A673 (cell line): ENCODE measurements at regions not wholly inside any gene's neighbourhood (a gene's known extent, or its start where the extent isn't known, plus 50 kb on each side); places are given as distances from the start of the nearest gene placed in this dataset.
A peak's percentile ranks its signal among the peaks of the same experiment; 100 is the strongest.

Experiments
- BruUV-seq: library from RNA; stranded (reverse); fragments of 400-500 nt; replicated peaks from 2 replicates; lab custom pipeline; 2021; lab: Mats Ljungman, UMichigan
- CTCF ChIA-PET: fragments of 300-600 bp; sonication (Branson Sonifier 250); formaldehyde crosslinking; loops from one replicate; lab custom pipeline; 2022; ENCODE audit warnings: antibody characterized with exemption; lab: Charles Lee
- POLR2A ChIA-PET: fragments of 300-600 bp; sonication (Branson Sonifier 250); formaldehyde crosslinking; loops from one replicate; lab custom pipeline; 2022; ENCODE audit warnings: antibody characterized with exemption; ENCODE audit not compliant: low non-redundant PET; lab: Charles Lee
- DNase-seq: peaks from one replicate; pipeline ENCODE4 v3.0.0-alpha.2; 2015; ENCODE audit warnings: low spot score
- H3K27ac ChIP-seq: fragments of 200-600 bp; sonication (generic); 2 replicates; pipeline ENCODE4 v1.5.1; 2016; ENCODE audit warnings: mixed run types, low read depth, mild to moderate bottlenecking, mixed read lengths, antibody characterized with exemption, low read length; ENCODE audit not compliant: poor library complexity, severe bottlenecking
- H3K27me3 ChIP-seq: fragments of 200-600 bp; sonication (generic); replicated peaks from 2 replicates; pipeline ENCODE4 v1.6.1; 2017; ENCODE audit warnings: mixed run types, low read depth, mild to moderate bottlenecking, mixed read lengths, antibody characterized with exemption, low read length; ENCODE audit not compliant: insufficient read depth, poor library complexity
- H3K36me3 ChIP-seq: fragments of 200-600 bp; sonication (generic); 2 replicates; pipeline ENCODE4 v1.6.1; 2016; ENCODE audit warnings: mixed run types, mild to moderate bottlenecking, mixed read lengths, antibody characterized with exemption, low read length; ENCODE audit not compliant: insufficient read depth, poor library complexity, severe bottlenecking
- H3K4me1 ChIP-seq: fragments of 200-600 bp; sonication (generic); 2 replicates; pipeline ENCODE4 v1.6.1; 2017; ENCODE audit warnings: mixed run types, mild to moderate bottlenecking, mixed read lengths, antibody characterized with exemption, low read length; ENCODE audit not compliant: insufficient read depth, poor library complexity, severe bottlenecking
- H3K4me3 ChIP-seq: fragments of 200-600 bp; sonication (generic); 2 replicates; pipeline ENCODE4 v1.5.1; 2016; ENCODE audit warnings: low read depth, mixed run types, mild to moderate bottlenecking, mixed read lengths, low read length; ENCODE audit not compliant: poor library complexity, severe bottlenecking
- H3K9me3 ChIP-seq: fragments of 200-600 bp; sonication (generic); 2 replicates; pipeline ENCODE4 v1.6.1; 2016; ENCODE audit warnings: mixed run types, low read depth, mild to moderate bottlenecking, mixed read lengths, antibody characterized with exemption, low read length; ENCODE audit not compliant: poor library complexity, severe bottlenecking
- EZH2 ChIP-seq: fragments of 200-600 bp; sonication (generic); IDR thresholded peaks from 2 replicates; pipeline ENCODE4 v1.6.1; 2017; ENCODE audit warnings: borderline replicate concordance, low read depth, mild to moderate bottlenecking, mixed read lengths, antibody characterized with exemption, low read length; ENCODE audit not compliant: poor library complexity, severe bottlenecking
- intact Hi-C: fragments of 100-400 bp; cut with micrococcal nuclease; formaldehyde crosslinking; loops from one replicate; pipeline ENCODE4 v1.10.0; 2022; ENCODE audit not compliant: unreplicated experiment
- TF ChIP-seq, protein P1 (sequence below): fragments of 300-800, 200-600 bp; sonication (generic); conservative IDR thresholded peaks from 2 replicates; pipeline ENCODE4 v1.5.1; 2017; ENCODE audit warnings: low read depth, mild to moderate bottlenecking, antibody characterized with exemption, low read length, moderate library complexity, mixed read lengths

DNA sequence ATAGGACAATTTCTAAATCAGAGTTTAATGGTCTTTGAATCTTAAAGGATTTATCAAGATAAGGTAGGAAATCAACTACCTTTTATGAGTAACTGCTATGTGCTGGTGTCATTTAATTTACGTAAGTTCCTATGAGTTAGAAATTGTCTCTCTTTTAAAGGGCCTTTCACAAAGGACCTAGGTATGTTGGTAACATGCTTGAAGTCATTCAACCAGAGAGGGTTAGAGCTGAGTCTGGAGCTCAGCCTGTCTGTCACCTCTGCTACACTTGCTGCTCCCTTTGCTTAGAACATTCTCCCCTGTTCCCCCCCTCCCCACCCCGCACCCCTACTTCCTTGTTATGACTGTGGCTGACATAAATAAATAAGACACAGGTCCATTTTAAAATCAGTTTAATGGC, 190.3 kb upstream of the SEMA6A start:
- Histone ChIP-seq H3K27ac (no peak overlapping the region), H3K9me3 (no peaks in the 10 kb centered on the region), H3K4me3 (no peak overlapping the region), H3K4me1 (peaks cover 28% of the 10 kb centered on the region), H3K27me3 (no peaks in the 10 kb centered on the region), H3K36me3 (no peaks in the 10 kb centered on the region)
- BruUV-seq, result no TSS peak
- intact Hi-C loops, result loop anchor here (10.0 kb wide), 2 partner anchors 190 to 1140 kb away; partner anchors contain the start of genes SEMA6A and TMED7
- CTCF ChIA-PET, result no interaction called here
- POLR2A ChIA-PET, result no interaction called here
- DNase-seq, result no peak
- TF ChIP-seq, protein P1, sequence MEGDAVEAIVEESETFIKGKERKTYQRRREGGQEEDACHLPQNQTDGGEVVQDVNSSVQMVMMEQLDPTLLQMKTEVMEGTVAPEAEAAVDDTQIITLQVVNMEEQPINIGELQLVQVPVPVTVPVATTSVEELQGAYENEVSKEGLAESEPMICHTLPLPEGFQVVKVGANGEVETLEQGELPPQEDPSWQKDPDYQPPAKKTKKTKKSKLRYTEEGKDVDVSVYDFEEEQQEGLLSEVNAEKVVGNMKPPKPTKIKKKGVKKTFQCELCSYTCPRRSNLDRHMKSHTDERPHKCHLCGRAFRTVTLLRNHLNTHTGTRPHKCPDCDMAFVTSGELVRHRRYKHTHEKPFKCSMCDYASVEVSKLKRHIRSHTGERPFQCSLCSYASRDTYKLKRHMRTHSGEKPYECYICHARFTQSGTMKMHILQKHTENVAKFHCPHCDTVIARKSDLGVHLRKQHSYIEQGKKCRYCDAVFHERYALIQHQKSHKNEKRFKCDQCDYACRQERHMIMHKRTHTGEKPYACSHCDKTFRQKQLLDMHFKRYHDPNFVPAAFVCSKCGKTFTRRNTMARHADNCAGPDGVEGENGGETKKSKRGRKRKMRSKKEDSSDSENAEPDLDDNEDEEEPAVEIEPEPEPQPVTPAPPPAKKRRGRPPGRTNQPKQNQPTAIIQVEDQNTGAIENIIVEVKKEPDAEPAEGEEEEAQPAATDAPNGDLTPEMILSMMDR, result no peak
- TF ChIP-seq EZH2, result no peak

DNA sequence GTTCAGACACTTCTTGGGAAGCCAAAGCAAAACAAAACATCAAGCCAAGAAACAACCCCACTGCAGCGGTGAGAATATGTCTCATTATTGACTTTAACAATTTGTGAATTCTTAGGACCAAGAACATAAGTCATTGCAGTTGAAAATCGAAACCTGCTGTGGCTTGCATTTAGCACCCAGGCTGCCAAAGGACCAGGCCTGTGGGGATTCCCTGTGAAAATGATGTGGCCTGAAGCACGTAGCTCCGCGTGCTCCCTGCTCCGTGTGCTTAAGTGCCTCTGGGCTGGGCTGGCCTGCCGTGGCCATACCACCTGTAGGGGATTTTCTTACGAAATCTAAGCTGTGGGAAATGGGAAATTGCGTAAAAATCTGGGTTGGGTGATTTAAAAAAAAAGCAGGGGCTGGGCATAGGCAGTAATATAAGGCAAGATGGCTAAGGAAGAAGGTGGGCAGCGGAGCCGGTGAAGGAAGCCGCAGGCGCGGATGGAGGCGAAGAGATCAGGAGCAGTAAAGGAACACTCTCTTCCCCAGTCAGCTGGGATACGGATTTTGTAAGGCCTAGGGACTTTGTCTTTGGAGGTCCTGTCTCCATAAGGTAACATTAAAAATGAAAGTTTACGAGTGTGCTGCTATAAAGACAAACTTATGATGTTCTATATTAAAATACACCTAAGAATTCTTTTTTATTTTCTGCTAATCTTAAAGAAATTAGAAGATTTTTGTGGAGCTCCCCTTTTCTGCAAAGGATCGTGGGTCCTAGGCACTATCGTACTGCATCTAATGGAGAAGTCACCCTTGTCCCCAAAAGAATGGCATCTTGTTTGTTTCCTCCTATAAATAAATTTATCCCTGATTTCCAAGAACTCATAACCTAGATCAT, 189.6 kb upstream of the SEMA6A start:
- ChIA-PET POLR2A (no interaction called here), CTCF (no interaction called here)
- Histone ChIP-seq H3K9me3 (no peaks in the 10 kb centered on the region), H3K4me3 (no peak overlapping the region), H3K4me1 (peaks cover 34% of the 10 kb centered on the region), H3K27me3 (no peaks in the 10 kb centered on the region), H3K36me3 (no peaks in the 10 kb centered on the region), H3K27ac (no peak overlapping the region)
- no peak for DNase-seq
- TF ChIP-seq, protein P1, result no peak
- no peak for TF ChIP-seq EZH2
- no TSS peak for BruUV-seq
- intact Hi-C loops, result loop anchor here (10.0 kb wide), 2 partner anchors 189 to 1139 kb away; partner anchors contain the start of genes SEMA6A and TMED7

DNA sequence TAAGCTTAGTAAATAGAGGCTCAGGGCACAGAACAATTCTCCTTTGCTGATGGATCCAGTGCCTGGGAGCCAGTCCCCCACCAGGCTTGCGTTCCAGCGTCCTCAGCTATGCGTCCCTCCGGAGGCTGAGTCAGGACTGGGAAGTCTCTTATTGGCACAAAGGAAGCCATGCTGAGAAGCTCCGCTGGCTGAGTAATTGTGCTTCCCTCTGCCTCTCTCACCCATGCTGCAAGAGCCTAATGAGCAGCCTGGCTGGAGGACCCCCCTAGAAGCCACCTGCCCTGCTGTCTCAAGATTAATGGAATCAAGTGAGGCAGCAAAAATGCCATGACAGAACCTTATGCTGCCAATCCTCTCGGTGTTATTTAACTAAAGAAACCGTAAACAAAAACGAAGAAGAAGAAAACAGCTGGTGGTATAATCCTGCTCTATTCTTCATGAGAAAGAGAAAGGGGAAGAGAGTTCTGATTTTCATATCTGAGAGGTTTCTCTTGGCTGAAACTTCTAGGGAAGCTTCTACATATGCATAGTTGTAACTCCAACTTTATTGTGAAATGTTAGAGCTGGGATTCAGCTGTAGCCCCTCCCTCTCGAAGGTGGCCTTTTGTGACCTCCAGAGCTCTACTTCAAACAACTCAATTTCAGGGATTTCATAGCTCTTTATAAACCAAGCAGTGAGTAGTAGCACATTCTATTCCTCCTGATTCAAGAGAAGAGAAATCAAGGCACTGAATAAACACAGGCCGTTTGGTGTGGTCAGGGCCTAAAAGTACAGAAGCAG, 185.4 kb upstream of the SEMA6A start:
- TF ChIP-seq, protein P1, result no peak
- Histone ChIP-seq H3K27me3 (no peaks in the 10 kb centered on the region), H3K36me3 (no peaks in the 10 kb centered on the region), H3K27ac (peak overlapping the region; percentile 17), H3K9me3 (no peaks in the 10 kb centered on the region), H3K4me1 (peaks cover 18% of the 10 kb centered on the region), H3K4me3 (no peak overlapping the region)
- no TSS peak for BruUV-seq
- ChIA-PET CTCF (interaction anchor here (0.5 kb wide), 1 partner anchor 101 kb away, joined by 3 read pairs; no protein-coding TSS in a partner anchor), POLR2A (interaction anchor here (0.6 kb wide), 1 partner anchor 60 kb away, joined by 4 read pairs; no protein-coding TSS in a partner anchor)
- intact Hi-C loops, result loop anchor here (10.0 kb wide), 2 partner anchors 185 to 1135 kb away; partner anchors contain the start of genes SEMA6A and TMED7
- DNase-seq, result peak; percentile 87
